ENCODE measurements at regions not wholly inside any gene's neighbourhood (a gene's known extent, or its start where the extent isn't known, plus 50 kb on each side); places are given as distances from the start of the nearest gene placed in this dataset.
"Not testable (repeated sequence)": the region's sequence is repeated elsewhere in the genome, so short reads cannot be mapped to it uniquely, and the experiment has no call there.

- no peaks in the 10 kb centered on the region for H3K9me3 Mint-ChIP-seq
- DNase-seq (no peak), ATAC-seq (replicated peaks) (no peak)
- H3K27ac Mint-ChIP-seq = no peak overlapping the region
- H3K27me3 Mint-ChIP-seq = no peaks in the 10 kb centered on the region
- no peak overlapping the region for H3K4me3 Mint-ChIP-seq
- H3K4me1 Mint-ChIP-seq = no peaks in the 10 kb centered on the region
- peaks cover 4 to 6% of the 10 kb centered on the region in 2 donors for H3K36me3 Mint-ChIP-seq
Measured at GRCh38 chr1:121569428-121569827, 384.7 kb downstream of the SRGAP2C start.

- H3K9me3 Mint-ChIP-seq; H3K4me1 Mint-ChIP-seq; DNase-seq; H3K4me3 Mint-ChIP-seq; ATAC-seq (replicated peaks); H3K27ac Mint-ChIP-seq; H3K27me3 Mint-ChIP-seq: not testable (repeated sequence)
- H3K36me3 Mint-ChIP-seq = peaks cover 9 to 12% of the 10 kb centered on the region in 2 donors
Measured at GRCh38 chr1:121573881-121574504, 389.2 kb downstream of the SRGAP2C start.

- H3K4me1 Mint-ChIP-seq; H3K27ac Mint-ChIP-seq; DNase-seq; ATAC-seq (replicated peaks); H3K9me3 Mint-ChIP-seq; H3K4me3 Mint-ChIP-seq; H3K27me3 Mint-ChIP-seq: not testable (repeated sequence)
- H3K36me3 Mint-ChIP-seq = peaks cover 9 to 12% of the 10 kb centered on the region in 2 donors
Measured at GRCh38 chr1:121574505-121574899, 389.7 kb downstream of the SRGAP2C start.

GRCh38 chr1:121582898-121583297, 398.1 kb downstream of the SRGAP2C start:
- not testable (repeated sequence) for H3K4me1 Mint-ChIP-seq; H3K4me3 Mint-ChIP-seq; ATAC-seq (replicated peaks); H3K27ac Mint-ChIP-seq; H3K27me3 Mint-ChIP-seq; DNase-seq
- Mint-ChIP-seq H3K9me3 (peaks cover 13 to 21% of the 10 kb centered on the region in 2 donors), H3K36me3 (peaks cover 9 to 16% of the 10 kb centered on the region in 2 donors)

- peaks cover 9 to 18% of the 10 kb centered on the region in 2 donors for H3K9me3 Mint-ChIP-seq
- no peak for ATAC-seq (replicated peaks)
- no peak overlapping the region for H3K27ac Mint-ChIP-seq
- H3K4me3 Mint-ChIP-seq = no peak overlapping the region
- peaks cover 9 to 15% of the 10 kb centered on the region in 2 donors for H3K36me3 Mint-ChIP-seq
- no peak for DNase-seq
- no peaks in the 10 kb centered on the region for H3K27me3 Mint-ChIP-seq
- H3K4me1 Mint-ChIP-seq = peaks cover 1 to 10% of the 10 kb centered on the region in 2 donors
Measured at GRCh38 chr1:121586369-121587229, 401.8 kb downstream of the SRGAP2C start.

GRCh38 chr1:121587230-121587569, 402.4 kb downstream of the SRGAP2C start:
- DNase-seq (no peak), ATAC-seq (replicated peaks) (no peak)
- Mint-ChIP-seq H3K4me1 (peaks cover 1 to 10% of the 10 kb centered on the region in 2 donors), H3K36me3 (peaks cover 6 to 9% of the 10 kb centered on the region in 2 donors), H3K4me3 (no peak overlapping the region), H3K9me3 (peaks cover 9 to 12% of the 10 kb centered on the region in 2 donors), H3K27ac (no peak overlapping the region), H3K27me3 (no peaks in the 10 kb centered on the region)

- Mint-ChIP-seq H3K36me3 (peaks cover 6 to 7% of the 10 kb centered on the region in 2 donors), H3K9me3 (peaks cover 5 to 6% of the 10 kb centered on the region in 2 donors)
Measured at GRCh38 chr1:121587777-121588176, 403.0 kb downstream of the SRGAP2C start.

GRCh38 chr1:121594096-121594495, 409.3 kb downstream of the SRGAP2C start:
- no peaks in the 10 kb centered on the region for H3K27me3 Mint-ChIP-seq
- no peak overlapping the region for H3K27ac Mint-ChIP-seq
- no peaks in the 10 kb centered on the region for H3K4me1 Mint-ChIP-seq
- DNase-seq (no peak), ATAC-seq (replicated peaks) (no peak)
- H3K4me3 Mint-ChIP-seq = no peak overlapping the region
- H3K36me3 Mint-ChIP-seq = peaks cover 0 to 4% of the 10 kb centered on the region in 2 donors
- H3K9me3 Mint-ChIP-seq = no peaks in the 10 kb centered on the region

More at GRCh38 chr1:121587777-121588176, 403.0 kb downstream of the SRGAP2C start:
- Mint-ChIP-seq H3K27ac (no peak overlapping the region), H3K4me3 (no peak overlapping the region), H3K27me3 (no peaks in the 10 kb centered on the region), H3K4me1 (peaks cover 1 to 7% of the 10 kb centered on the region in 2 donors)
- no peak for DNase-seq
- no peak for ATAC-seq (replicated peaks)

GRCh38 chr1:121595089-121595488, 410.3 kb downstream of the SRGAP2C start:
- Mint-ChIP-seq H3K36me3 (peaks cover 3 to 12% of the 10 kb centered on the region in 2 donors), H3K27ac (no peak overlapping the region), H3K27me3 (no peaks in the 10 kb centered on the region), H3K4me1 (no peaks in the 10 kb centered on the region), H3K4me3 (no peak overlapping the region), H3K9me3 (peaks cover 0 to 2% of the 10 kb centered on the region in 2 donors)
- ATAC-seq (replicated peaks) (no peak), DNase-seq (no peak)

- not testable (repeated sequence) for H3K4me3 Mint-ChIP-seq; ATAC-seq (replicated peaks); H3K9me3 Mint-ChIP-seq; H3K27me3 Mint-ChIP-seq; H3K27ac Mint-ChIP-seq; DNase-seq; H3K4me1 Mint-ChIP-seq
- peaks cover 14 to 19% of the 10 kb centered on the region in 2 donors for H3K36me3 Mint-ChIP-seq
Measured at GRCh38 chr1:121604843-121605444, 420.2 kb downstream of the SRGAP2C start.

GRCh38 chr1:121607499-121607898, 422.7 kb downstream of the SRGAP2C start:
- H3K4me1 Mint-ChIP-seq; DNase-seq; H3K36me3 Mint-ChIP-seq; ATAC-seq (replicated peaks); H3K9me3 Mint-ChIP-seq; H3K27ac Mint-ChIP-seq; H3K27me3 Mint-ChIP-seq; H3K4me3 Mint-ChIP-seq: not testable (repeated sequence)
